ENCODE measurements at regions not wholly inside any gene's neighbourhood (a gene's known extent, or its start where the extent isn't known, plus 50 kb on each side); places are given as distances from the start of the nearest gene placed in this dataset.

GRCh38 chr5:8675182-8675581 lies 806.2 kb downstream of the MTRR start:
- no peak for DNase-seq

DNA sequence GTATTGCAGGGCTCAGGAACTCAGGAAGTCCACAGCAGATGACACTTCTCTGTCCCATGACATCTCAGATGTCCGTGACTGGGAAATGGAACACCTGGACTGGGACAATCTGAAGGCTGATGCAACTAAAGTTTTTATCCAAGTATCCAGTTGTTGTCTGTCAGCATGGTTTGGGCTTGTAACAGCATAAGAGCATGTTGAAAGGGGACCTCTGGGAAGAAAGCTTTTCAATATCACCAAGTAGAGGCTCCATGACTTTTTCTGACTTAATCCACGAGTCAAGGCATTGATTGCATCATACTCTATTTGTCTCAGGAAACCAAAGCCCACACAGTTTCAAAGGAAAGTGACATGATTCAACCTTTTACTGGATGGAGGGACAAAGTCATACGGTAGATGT lies 807.7 kb downstream of the MTRR start:
- DNase-seq: no peak

- DNase-seq: no peak
Observed at GRCh38 chr5:8682381-8682780, 813.4 kb downstream of the MTRR start.

DNA sequence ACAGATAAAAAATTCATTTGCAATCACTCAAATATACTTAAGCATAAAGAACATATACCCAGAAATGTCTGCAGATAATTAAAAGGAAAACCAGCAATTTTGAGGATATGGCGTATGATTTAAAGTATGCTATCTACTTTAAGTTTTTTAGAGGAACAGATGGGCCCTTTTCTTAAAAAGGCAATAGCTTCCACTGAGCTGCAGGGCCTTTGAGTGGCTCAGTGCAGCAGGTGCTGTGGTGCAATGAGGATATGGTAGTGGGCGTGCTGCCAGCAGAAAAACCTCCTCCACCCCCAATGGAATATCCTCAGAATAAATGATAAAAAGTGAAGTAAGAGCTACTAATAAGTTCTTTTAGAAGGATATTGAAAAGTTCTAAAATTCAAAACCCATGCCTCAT lies 814.5 kb downstream of the MTRR start:
- DNase-seq: no peak

DNA sequence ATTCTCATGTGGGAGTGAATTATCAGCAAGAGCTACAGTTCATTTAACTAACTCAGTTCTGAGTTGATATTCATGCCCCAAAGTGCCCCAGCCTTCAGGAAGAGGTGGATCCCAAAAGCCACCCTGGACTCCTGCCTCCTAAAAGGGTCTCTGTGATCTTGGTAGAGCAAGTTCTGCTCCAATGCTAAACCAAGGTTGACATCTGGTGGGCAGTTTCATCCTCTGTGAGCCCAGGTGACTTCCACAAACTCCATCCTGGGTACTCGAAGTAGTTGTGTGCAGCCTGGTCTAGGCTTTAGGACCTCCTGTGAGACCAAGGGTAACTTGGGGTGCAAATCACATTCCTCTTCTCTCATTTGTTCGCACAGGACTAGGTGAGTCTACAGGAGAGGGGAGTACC lies 816.8 kb downstream of the MTRR start:
- DNase-seq: peak in 1 of 2 experiments; percentile 29

GRCh38 chr5:8686707-8687106 lies 817.8 kb downstream of the MTRR start:
- no peak for DNase-seq

GRCh38 chr5:8689773-8690172 lies 820.8 kb downstream of the MTRR start:
- DNase-seq: no peak

GRCh38 chr5:8691221-8691620 lies 822.3 kb downstream of the MTRR start:
- no peak for DNase-seq

DNA sequence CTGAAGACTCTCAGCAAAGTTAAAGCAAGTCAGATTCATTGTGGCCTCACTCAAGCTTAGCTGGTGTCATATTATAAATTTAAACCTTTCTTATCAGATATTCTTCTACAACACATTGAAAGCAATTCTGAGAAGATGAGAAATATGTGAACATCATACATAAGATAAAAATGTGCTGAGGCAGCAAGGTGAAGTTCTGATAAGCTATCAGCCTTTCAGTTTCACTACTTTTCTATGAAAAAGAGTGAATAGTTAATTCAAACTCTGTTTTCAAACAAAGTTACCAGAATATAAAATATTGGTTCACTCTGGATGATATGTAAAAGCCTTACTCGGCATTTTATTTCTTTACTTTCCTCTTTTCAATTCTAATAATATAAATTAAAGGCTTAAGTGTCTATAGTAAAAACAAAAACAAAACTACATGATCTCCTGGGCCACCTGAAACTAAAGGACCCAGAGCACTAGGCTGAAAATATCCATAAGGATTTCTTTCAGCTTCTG lies 824.4 kb downstream of the MTRR start:
- no peak for DNase-seq

GRCh38 chr5:8694545-8694944 lies 825.6 kb downstream of the MTRR start:
- DNase-seq: no peak

DNA sequence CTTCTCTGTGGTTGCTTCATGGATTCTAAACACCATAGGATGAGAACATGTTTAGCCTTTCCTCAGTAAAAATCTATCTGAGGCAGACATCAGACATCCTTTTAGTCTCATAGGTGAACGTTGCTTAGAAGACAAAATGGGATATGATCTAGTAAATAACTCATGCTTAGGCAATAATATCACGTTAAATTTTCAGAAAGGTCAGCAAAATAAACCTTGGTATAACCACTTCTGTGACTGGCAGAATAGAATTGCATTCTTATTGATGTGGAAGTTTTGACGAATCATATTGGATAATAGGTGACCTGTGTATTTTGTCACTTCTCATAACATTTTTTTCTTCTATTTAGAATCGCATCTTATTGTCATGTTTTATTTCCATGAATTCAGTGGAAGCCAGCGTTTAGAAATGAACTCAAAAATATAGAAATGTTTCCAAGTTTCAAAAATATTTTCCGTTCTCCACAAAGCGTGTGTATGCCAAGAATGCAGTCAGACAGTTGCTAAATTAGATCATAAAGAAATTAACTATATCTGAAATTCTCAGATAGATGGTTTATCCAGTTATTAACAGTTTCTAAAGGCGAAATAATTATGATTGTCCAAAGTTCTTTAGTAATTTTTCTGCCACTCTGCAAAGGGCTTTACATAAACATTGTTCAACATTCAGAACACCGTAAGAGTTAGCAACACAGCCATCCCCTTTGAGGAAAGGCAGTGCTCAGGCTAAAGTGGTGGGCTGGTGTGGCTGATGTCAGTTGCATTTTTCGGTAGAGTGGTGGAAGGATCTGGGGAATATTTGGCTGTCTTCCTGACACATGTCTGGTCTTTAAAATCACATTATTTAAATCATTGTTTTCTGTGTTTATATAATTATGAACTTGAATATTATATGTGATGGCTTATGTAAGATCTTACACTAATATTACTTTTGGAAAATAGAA lies 827.2 kb downstream of the MTRR start:
- DNase-seq: no peak

DNA sequence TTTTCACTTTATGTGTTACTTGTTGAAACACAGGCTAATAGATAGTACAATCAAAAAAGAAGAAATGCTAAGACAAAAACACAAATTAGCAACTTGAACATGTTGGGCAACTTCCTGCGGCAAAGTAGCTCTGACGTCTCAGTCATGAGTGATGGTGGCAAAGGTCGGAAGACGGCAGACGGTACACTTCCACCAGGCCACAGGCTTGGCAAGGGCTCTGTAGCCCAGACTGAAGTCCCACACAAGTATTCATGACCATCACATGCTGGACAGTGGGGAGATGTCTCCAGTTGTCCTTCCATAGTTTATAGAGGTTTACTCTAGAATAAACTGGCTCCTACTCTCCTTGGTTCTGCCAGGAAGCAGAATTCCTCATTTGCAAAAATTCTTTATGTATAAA lies 831.3 kb downstream of the MTRR start:
- DNase-seq: no peak

GRCh38 chr5:8700671-8701070 lies 831.7 kb downstream of the MTRR start:
- no peak for DNase-seq

- DNase-seq: no peak
Observed at GRCh38 chr5:8701251-8701650, 832.3 kb downstream of the MTRR start.

- DNase-seq: peak in 1 of 2 experiments; percentile 4
Observed at GRCh38 chr5:8710426-8710930, 835.4 kb downstream of the SEMA5A start.

- DNase-seq: no peak
Observed at GRCh38 chr5:8714198-8714597, 831.7 kb downstream of the SEMA5A start.

DNA sequence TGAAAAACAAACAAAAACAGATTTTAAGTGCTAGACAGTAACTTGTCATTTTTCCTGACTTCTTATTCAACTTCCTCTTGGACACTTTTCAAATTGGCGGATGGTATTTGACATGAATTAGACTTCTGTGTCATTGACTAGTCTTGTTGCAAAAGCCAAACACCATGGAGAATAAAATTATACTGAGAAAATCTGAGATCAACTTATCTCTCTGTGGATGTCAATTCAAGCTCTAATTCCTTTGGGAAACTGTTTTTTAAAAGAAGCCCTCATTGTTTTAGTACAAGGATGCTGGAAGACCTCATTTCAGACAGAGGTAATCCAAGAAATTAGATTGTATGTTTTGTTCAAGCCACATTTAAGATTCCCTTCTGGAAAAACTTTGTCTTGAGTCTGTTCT lies 831.0 kb downstream of the SEMA5A start:
- DNase-seq: no peak

DNA sequence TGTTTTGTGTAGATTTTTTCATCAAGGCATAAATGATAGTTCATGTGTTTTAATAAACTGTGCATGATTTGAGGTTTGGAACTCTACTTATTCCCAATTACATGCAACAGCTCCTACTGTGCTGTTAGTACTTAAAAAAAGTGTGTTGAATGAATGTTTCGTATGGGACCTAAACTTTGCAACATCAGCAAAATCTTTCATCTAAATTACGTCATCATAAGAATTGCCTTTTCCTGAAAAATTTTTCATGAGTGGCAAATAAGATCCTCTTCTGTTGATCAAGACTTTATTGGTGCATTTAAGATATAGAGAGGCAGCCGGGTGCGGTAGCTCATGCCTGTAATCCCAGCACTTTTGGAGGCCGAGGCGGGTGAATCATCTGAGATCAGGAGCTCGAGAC lies 826.1 kb downstream of the SEMA5A start:
- no peak for DNase-seq

DNA sequence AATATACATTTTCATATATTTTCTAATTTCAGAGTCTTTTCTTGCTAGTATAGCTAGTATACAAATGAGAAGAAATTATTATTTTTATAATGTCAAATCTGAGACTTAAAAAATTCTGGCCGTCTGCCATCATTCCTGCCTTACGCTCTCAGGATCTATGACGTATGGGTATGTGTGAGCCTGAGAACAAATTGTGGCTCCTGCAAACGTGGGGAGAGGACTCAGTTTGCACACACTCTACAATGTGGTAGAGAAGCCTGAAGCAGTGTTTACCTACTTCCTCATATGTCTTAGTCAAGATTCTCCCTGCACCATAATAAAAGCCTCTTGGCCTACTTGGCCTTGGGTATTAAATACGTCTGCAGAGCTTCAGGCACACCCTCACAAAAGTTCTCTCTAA lies 825.4 kb downstream of the SEMA5A start:
- no peak for DNase-seq

DNA sequence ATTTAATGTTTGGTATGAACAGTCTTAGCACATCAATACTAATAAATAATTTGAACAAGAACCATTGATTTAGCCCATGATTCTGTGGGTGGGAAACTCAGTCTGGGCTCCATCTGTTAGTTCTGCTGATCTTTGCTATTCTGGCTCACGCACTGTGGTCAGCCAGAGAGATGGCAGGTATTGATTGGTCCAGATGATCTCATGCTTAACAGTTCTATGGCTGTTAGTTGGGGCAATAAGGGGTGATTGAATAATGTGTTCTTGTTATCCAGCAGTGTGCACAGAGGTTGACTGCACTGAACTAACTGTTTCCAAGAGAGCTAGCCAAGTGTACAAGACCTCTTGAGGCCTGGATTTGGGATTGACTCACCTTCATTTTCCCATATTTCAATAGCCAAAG lies 824.3 kb downstream of the SEMA5A start:
- no peak for DNase-seq

GRCh38 chr5:8726383-8727036 lies 819.4 kb downstream of the SEMA5A start:
- no peak for DNase-seq

GRCh38 chr5:8727396-8727795 lies 818.5 kb downstream of the SEMA5A start:
- DNase-seq: no peak

GRCh38 chr5:8729437-8729836 lies 816.4 kb downstream of the SEMA5A start:
- no peak for DNase-seq

DNA sequence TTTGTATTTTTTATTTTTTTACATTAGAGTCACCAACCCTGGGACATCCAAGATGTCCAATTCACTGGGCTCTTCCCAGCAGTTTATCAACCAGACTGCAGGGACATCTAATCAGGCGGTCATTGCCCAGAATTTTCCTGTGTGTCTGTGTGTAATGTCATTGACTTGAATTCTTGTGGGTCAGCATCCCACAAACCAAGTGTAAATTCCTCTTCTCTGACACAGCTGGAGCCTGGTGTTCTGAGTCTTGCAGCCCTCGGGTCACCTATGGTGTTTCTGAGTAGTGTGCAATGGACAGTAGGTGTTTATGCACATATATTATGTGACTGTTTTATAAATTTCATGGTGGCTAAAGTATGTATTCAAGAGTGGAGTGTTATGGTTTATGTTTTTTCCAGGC lies 815.7 kb downstream of the SEMA5A start:
- no peak for DNase-seq
